GM12878 (cell line): ENCODE measurements at regions not wholly inside any gene's neighbourhood (a gene's known extent, or its start where the extent isn't known, plus 50 kb on each side); places are given as distances from the start of the nearest gene placed in this dataset.

Experiments used
- MEF2A ChIP-seq: IDR thresholded peaks from 2 replicates; pipeline ENCODE4 v1.6.1; 2011; ENCODE audit warnings: low read depth, mild to moderate bottlenecking, low read length, moderate library complexity; ENCODE audit not compliant: insufficient read depth
- NBN ChIP-seq: fragments of 450-650 bp; IDR thresholded peaks from 2 replicates; pipeline ENCODE4 v1.6.1; 2016
- POLR2A ChIP-seq: IDR thresholded peaks from 2 replicates; pipeline ENCODE4 v1.6.1; 2011; ENCODE audit warnings: low read depth, mild to moderate bottlenecking, low read length
- YY1 ChIP-seq: IDR thresholded peaks from 2 replicates; pipeline ENCODE4 v1.6.1; 2011; ENCODE audit warnings: low read depth, mild to moderate bottlenecking, low read length
- ZBTB40 ChIP-seq: fragments of 450-650 bp; IDR thresholded peaks from 2 replicates; pipeline ENCODE4 v1.6.1; 2016; ENCODE audit warnings: mild to moderate bottlenecking, moderate library complexity, borderline replicate concordance

GRCh38 chr2:7845332-7845731 lies 836.5 kb upstream of the ID2 start:
- TF ChIP-seq YY1: no peak
- TF ChIP-seq ZBTB40: no peak
- TF ChIP-seq NBN: no peak
- TF ChIP-seq MEF2A: no peak
- no peak for TF ChIP-seq POLR2A
